ENCODE measurements at regions not wholly inside any gene's neighbourhood (a gene's known extent, or its start where the extent isn't known, plus 50 kb on each side); places are given as distances from the start of the nearest gene placed in this dataset.

DNA sequence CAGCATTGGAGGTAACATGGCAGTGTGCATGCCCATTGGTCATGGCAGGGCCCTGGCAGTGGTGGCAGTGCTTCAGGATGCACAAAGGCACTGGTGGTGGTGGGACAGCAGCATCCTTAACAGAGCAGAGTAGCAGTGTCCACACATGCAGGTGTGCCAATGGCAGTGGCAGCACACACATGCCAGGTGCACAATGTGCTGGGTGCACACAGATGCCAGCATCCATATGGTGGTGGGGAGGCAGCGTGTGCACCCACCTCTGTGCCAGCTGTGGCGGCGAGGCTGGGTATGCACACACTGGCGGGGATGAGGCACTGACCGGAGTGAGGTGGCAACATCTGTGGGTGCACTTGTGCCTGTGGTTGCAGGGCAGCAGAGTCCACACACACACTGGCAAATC lies 150.6 kb downstream of the SI start:
- in situ Hi-C loops (cut with MboI; ENCODE audit: low pct_unique_long_range_greater_than_20kb, low sequenced_read_pairs, unreplicated experiment): no loop called here
- no peak for TF ChIP-seq CTCF (IDR thresholded peaks at IDR 0.05; ENCODE audit: extremely low read depth, insufficient read depth, missing control alignments)
- DNase-seq (ENCODE audit: low spot score): no peak

DNA sequence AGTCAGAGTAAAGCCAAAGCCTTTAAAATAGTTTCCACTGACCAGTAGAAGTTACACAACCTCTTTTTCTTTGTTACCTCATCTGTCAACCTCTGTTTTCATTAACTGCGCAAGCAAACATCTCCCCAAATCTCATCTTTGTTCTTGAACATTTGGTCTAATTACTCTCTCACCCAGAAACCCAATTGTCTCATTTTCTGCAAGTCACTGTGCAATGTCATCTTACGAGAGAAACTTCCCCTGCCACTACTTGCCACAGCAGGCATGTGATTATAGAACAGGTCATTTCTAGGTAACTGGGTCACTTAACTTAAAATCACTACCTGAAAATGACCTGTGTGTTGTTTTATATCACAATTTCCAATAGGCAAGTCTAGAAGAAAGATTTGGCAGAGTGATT lies 159.4 kb downstream of the SI start:
- in situ Hi-C loops (cut with MboI; ENCODE audit: low pct_unique_long_range_greater_than_20kb, low sequenced_read_pairs, unreplicated experiment): no loop called here
- no peak for DNase-seq (ENCODE audit: low spot score)
- TF ChIP-seq CTCF (IDR thresholded peaks at IDR 0.05; ENCODE audit: extremely low read depth, insufficient read depth, missing control alignments): no peak

- no peak for DNase-seq (ENCODE audit: low spot score)
- TF ChIP-seq CTCF (IDR thresholded peaks at IDR 0.05; ENCODE audit: extremely low read depth, insufficient read depth, missing control alignments): no peak
- in situ Hi-C loops (cut with MboI; ENCODE audit: low pct_unique_long_range_greater_than_20kb, low sequenced_read_pairs, unreplicated experiment): no loop called here
These were observed 165.4 kb downstream of the SI start for GRCh38 chr3:164912916-164913315.

DNA sequence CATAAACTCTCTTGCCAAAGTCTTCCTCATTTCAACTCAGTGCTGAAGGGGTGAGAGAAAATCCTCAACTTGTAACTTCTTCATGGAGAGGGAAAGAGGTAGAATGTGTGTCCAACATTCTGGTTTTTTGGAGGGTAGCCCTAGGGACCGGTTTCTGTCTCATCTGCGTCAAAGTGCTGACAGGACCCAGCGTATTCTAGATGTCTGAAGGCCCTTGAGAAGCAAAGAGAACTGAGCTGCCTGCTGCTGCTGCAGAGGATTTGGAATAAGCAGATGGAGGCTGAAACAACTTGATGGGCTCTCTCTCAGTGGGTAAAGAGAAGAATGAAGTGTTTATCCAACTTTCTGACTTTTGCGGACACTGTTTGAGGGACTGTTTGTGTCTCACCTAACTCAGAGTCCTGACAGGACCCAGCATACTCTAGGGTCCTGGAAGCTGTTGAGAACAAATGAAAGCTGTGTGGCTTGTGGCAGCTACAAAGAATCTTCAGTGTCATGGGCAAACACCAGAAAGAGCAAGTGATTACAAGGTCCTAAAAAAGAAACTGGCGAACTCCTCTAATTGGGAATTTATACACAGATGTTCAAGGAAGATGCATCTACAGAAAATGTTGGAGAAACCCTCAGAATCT lies 174.4 kb downstream of the SI start:
- TF ChIP-seq CTCF (IDR thresholded peaks at IDR 0.05; ENCODE audit: extremely low read depth, insufficient read depth, missing control alignments): no peak
- in situ Hi-C loops (cut with MboI; ENCODE audit: low pct_unique_long_range_greater_than_20kb, low sequenced_read_pairs, unreplicated experiment): no loop called here
- DNase-seq (ENCODE audit: low spot score): no peak

DNA sequence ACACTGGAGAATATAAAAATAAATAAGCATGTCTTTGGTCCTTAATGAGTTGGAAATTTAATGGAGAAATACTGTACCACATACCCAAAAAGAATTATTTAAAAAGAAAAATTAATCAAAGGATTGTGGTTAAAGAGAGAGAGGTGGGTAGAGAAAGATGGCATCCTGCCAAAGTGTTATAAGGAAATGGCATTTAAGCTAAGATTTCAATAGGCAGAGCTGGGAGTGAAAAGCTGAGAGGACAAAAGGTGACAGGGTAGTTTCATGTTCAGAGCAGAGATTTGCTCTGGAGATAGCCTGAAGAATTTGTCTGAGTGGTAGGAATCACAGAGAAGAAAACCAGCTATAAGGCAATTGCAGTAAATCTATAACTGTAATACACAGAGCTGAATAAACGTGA lies 181.0 kb downstream of the SI start:
- in situ Hi-C loops (cut with MboI; ENCODE audit: low pct_unique_long_range_greater_than_20kb, low sequenced_read_pairs, unreplicated experiment): no loop called here
- no peak for TF ChIP-seq CTCF (IDR thresholded peaks at IDR 0.05; ENCODE audit: extremely low read depth, insufficient read depth, missing control alignments)
- no peak for DNase-seq (ENCODE audit: low spot score)

GRCh38 chr3:164890061-164890460 lies 188.2 kb downstream of the SI start:
- TF ChIP-seq CTCF (IDR thresholded peaks at IDR 0.05; ENCODE audit: extremely low read depth, insufficient read depth, missing control alignments): no peak
- DNase-seq (ENCODE audit: low spot score): no peak
- in situ Hi-C loops (cut with MboI; ENCODE audit: low pct_unique_long_range_greater_than_20kb, low sequenced_read_pairs, unreplicated experiment): no loop called here

- DNase-seq (ENCODE audit: low spot score): no peak
- TF ChIP-seq CTCF (IDR thresholded peaks at IDR 0.05; ENCODE audit: extremely low read depth, insufficient read depth, missing control alignments): no peak
- in situ Hi-C loops (cut with MboI; ENCODE audit: low pct_unique_long_range_greater_than_20kb, low sequenced_read_pairs, unreplicated experiment): no loop called here
These were observed 195.1 kb downstream of the SI start for GRCh38 chr3:164883171-164883570.

Measured in GM13977 (cell line).